ENCODE measurements at regions not wholly inside any gene's neighbourhood (a gene's known extent, or its start where the extent isn't known, plus 50 kb on each side); places are given as distances from the start of the nearest gene placed in this dataset.

DNA sequence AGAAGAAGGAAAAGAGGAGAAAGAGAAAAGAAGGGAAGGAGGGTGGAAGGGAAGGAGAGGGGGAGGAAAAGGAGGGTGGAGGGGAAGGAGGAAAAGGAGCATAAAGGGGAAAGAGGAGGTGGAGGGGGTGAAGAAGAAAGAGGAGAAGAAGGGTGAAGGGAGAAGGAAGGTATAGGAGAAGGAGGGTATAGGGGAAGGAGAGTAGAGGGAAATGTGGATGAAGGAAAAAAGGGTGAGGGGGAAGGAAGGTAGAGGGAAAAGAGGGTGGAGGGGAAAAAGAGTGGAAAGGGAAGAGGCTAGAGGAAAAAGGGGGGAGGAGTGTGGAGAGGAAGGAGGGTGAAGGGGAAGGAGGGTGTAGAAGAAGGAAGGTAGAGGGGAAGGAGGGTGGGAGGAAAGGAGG is 928.6 kb downstream of the UQCRFS1 start:
- TF ChIP-seq POLR2A (IDR thresholded peaks at IDR 0.05): no peak
- TF ChIP-seq, protein P1, sequence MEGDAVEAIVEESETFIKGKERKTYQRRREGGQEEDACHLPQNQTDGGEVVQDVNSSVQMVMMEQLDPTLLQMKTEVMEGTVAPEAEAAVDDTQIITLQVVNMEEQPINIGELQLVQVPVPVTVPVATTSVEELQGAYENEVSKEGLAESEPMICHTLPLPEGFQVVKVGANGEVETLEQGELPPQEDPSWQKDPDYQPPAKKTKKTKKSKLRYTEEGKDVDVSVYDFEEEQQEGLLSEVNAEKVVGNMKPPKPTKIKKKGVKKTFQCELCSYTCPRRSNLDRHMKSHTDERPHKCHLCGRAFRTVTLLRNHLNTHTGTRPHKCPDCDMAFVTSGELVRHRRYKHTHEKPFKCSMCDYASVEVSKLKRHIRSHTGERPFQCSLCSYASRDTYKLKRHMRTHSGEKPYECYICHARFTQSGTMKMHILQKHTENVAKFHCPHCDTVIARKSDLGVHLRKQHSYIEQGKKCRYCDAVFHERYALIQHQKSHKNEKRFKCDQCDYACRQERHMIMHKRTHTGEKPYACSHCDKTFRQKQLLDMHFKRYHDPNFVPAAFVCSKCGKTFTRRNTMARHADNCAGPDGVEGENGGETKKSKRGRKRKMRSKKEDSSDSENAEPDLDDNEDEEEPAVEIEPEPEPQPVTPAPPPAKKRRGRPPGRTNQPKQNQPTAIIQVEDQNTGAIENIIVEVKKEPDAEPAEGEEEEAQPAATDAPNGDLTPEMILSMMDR (IDR thresholded peaks at IDR 0.05): no peak
